HCT116 (cell line): ENCODE measurements at regions not wholly inside any gene's neighbourhood (a gene's known extent, or its start where the extent isn't known, plus 50 kb on each side); places are given as distances from the start of the nearest gene placed in this dataset.

ENCODE experiments used
- ATAC-seq: fragments of 200-7000 bp; cut with Tn5 transposase; 2 replicates; pipeline ENCODE4 v1.9.1; 2020; ENCODE audit warnings: mild to moderate bottlenecking, moderate library complexity
- BruUV-seq: library from RNA; stranded (reverse); fragments of 400-500 nt; replicated peaks from 2 replicates; lab custom pipeline; 2021; lab: Mats Ljungman, UMichigan
- CTCF ChIA-PET: fragments of 300-600 bp; sonication (Branson Sonifier 250); formaldehyde crosslinking; loops from one replicate; lab custom pipeline; 2021; ENCODE audit warnings: antibody characterized with exemption; lab: Charles Lee
- POLR2A ChIA-PET: fragments of 300-600, 350-600 bp; sonication (Branson Sonifier 250); formaldehyde crosslinking; loops from one replicate; lab custom pipeline; 2021; ENCODE audit warnings: antibody characterized with exemption; lab: Charles Lee
- RAD21 ChIA-PET, 2 experiments: fragments of 300-600 bp; sonication (Branson Sonifier 250); formaldehyde crosslinking; loops; one replicate each; lab custom pipeline; 2023; ENCODE audit warnings: low total read pairs in 2 of 2; ENCODE audit not compliant: uncharacterized antibody in 2 of 2, unreplicated experiment in 2 of 2, low non-redundant PET in 1 of 2; lab: Charles Lee
- DNase-seq: peaks from one replicate; pipeline ENCODE4 v3.0.0-alpha.2; 2010; ENCODE audit warnings: low read depth, low spot score
- H2AFZ ChIP-seq: fragments of 200-600 bp; shearing (Covaris generic), sonication (generic); 2 replicates; pipeline ENCODE4 v1.6.1; 2017; ENCODE audit warnings: low read depth, mixed run types, mixed read lengths, antibody characterized with exemption, low read length; ENCODE audit not compliant: poor library complexity, severe bottlenecking
- H3K27ac ChIP-seq: 2 replicates; pipeline ENCODE4 v1.5.1; 2012; ENCODE audit warnings: low read depth, low read length
- H3K27me3 ChIP-seq: fragments of 200-600 bp; sonication (generic); 2 replicates; pipeline ENCODE4 v1.6.1; 2016; ENCODE audit warnings: mixed run types, low read length, mixed read lengths; ENCODE audit not compliant: insufficient read depth
- H3K36me3 ChIP-seq, 2 experiments: fragments of 200-500 bp in 1 of 2; fragments of 200-600 bp in 1 of 2; sonication (Bioruptor generic) in 1 of 2; sonication (generic) in 1 of 2; 2 replicates each; pipeline versions ENCODE4 v1.5.1 to v1.6.1; 2014 to 2016; ENCODE audit warnings: low read length in 2 of 2, inconsistent platforms in 1 of 2, mixed read lengths in 1 of 2, mixed run types in 1 of 2; ENCODE audit not compliant: insufficient read depth in 2 of 2, control insufficient read depth in 1 of 2
- H3K4me1 ChIP-seq, 2 experiments: fragments of 200-600 bp in 1 of 2; sonication (generic) in 1 of 2; 2 replicates each; pipeline versions ENCODE4 v1.5.1 to v1.6.1; 2012 to 2017; ENCODE audit warnings: low read length in 2 of 2, inconsistent platforms in 1 of 2, mild to moderate bottlenecking in 1 of 2, mixed read lengths in 1 of 2, mixed run types in 1 of 2, moderate library complexity in 1 of 2; ENCODE audit not compliant: insufficient read depth in 2 of 2, control insufficient read depth in 1 of 2
- H3K4me2 ChIP-seq: fragments of 200-600 bp; sonication (generic); 2 replicates; pipeline ENCODE4 v1.6.1; 2017; ENCODE audit warnings: mixed run types, low read length, mixed read lengths
- H3K4me3 ChIP-seq, 2 experiments: fragments of 200-600 bp in 1 of 2; sonication (generic) in 1 of 2; replicated peaks in 1 of 2; 2 replicates each; pipeline ENCODE4 v1.5.1; 2011 to 2016; ENCODE audit warnings: low read length in 2 of 2, control low read depth in 1 of 2, low read depth in 1 of 2, mild to moderate bottlenecking in 1 of 2, mixed read lengths in 1 of 2, mixed run types in 1 of 2
- H3K79me2 ChIP-seq: fragments of 200-600 bp; sonication (generic); 2 replicates; pipeline ENCODE4 v1.6.1; 2017; ENCODE audit warnings: mild to moderate bottlenecking, mixed run types, low read length, moderate library complexity, mixed read lengths; ENCODE audit not compliant: insufficient read depth
- H3K9ac ChIP-seq: fragments of 200-600 bp; sonication (generic); 2 replicates; pipeline ENCODE4 v1.6.1; 2016; ENCODE audit warnings: low read length, mixed read lengths
- H3K9me2 ChIP-seq: fragments of 200-600 bp; sonication (generic), shearing (Covaris generic); 2 replicates; pipeline ENCODE4 v1.6.1; 2017; ENCODE audit warnings: mixed run types, mild to moderate bottlenecking, moderate library complexity; ENCODE audit not compliant: insufficient read depth
- H3K9me3 ChIP-seq, 2 experiments: fragments of 200-500 bp in 1 of 2; fragments of 200-600 bp in 1 of 2; sonication (Bioruptor generic) in 1 of 2; sonication (generic) in 1 of 2; 2 replicates each; pipeline ENCODE4 v1.6.1; 2014 to 2017; ENCODE audit warnings: low read length in 2 of 2, mixed read lengths in 2 of 2, inconsistent platforms in 1 of 2, low read depth in 1 of 2, mild to moderate bottlenecking in 1 of 2, mixed run types in 1 of 2, moderate library complexity in 1 of 2; ENCODE audit not compliant: control insufficient read depth in 1 of 2, insufficient read depth in 1 of 2
- H4K20me1 ChIP-seq: fragments of 200-600 bp; sonication (generic), shearing (Covaris generic); 2 replicates; pipeline ENCODE4 v1.6.1; 2017; ENCODE audit warnings: mixed run types, mild to moderate bottlenecking, moderate library complexity; ENCODE audit not compliant: insufficient read depth
- CEBPB ChIP-seq: IDR thresholded peaks from 2 replicates; pipeline ENCODE4 v1.6.1; 2012; ENCODE audit warnings: low read depth
- EZH2 ChIP-seq: fragments of 200-600 bp; sonication (generic); IDR thresholded peaks from 2 replicates; pipeline ENCODE4 v1.6.1; 2017; ENCODE audit warnings: antibody characterized with exemption, mixed run types
- FOSL1 ChIP-seq: IDR thresholded peaks from 2 replicates; pipeline ENCODE4 v1.6.1; 2012; ENCODE audit warnings: low read depth
- JUND ChIP-seq: IDR thresholded peaks from 2 replicates; pipeline ENCODE4 v1.6.1; 2012
- POLR2A ChIP-seq: IDR thresholded peaks from 2 replicates; pipeline ENCODE4 v1.7.0; 2011; ENCODE audit warnings: borderline replicate concordance; ENCODE audit not compliant: insufficient read depth, insufficient read length; ENCODE audit errors: extremely low read depth
- POLR2AphosphoS5 ChIP-seq: IDR thresholded peaks from 2 replicates; pipeline ENCODE4 v1.6.1; 2011; ENCODE audit warnings: mild to moderate bottlenecking, low read depth, low read length, moderate library complexity
- RAD21 ChIP-seq: IDR thresholded peaks from 2 replicates; pipeline ENCODE4 v1.6.1; 2012; ENCODE audit warnings: low read depth, mild to moderate bottlenecking
- SP1 ChIP-seq: IDR thresholded peaks from 2 replicates; pipeline ENCODE4 v1.6.1; 2012; ENCODE audit warnings: low read depth
- SRF ChIP-seq: IDR thresholded peaks from 2 replicates; pipeline ENCODE4 v1.6.1; 2012; ENCODE audit warnings: low read depth
- TCF7L2 ChIP-seq: IDR thresholded peaks from 2 replicates; pipeline ENCODE4 v1.7.0; 2011; ENCODE audit warnings: borderline replicate concordance, inconsistent platforms; ENCODE audit not compliant: insufficient read depth, insufficient read length; ENCODE audit errors: extremely low read depth
- YY1 ChIP-seq: IDR thresholded peaks from 2 replicates; pipeline ENCODE4 v1.6.1; 2011; ENCODE audit warnings: low read length, low read depth, moderate library complexity, mild to moderate bottlenecking; ENCODE audit not compliant: insufficient replicate concordance; ENCODE audit errors: extremely low read depth
- ZFX ChIP-seq: fragments of 450-650 bp; IDR thresholded peaks from 2 replicates; pipeline ENCODE4 v1.6.1; 2017
- ZNF274 ChIP-seq: fragments of 200-500 bp; sonication (Bioruptor generic); IDR thresholded peaks from 2 replicates; pipeline ENCODE4 v1.6.1; 2014; ENCODE audit warnings: mild to moderate bottlenecking, low read depth, low read length, inconsistent platforms
- intact Hi-C: fragments of 100-400 bp; cut with micrococcal nuclease; formaldehyde crosslinking; loops from 2 replicates; pipeline ENCODE4 v1.10.0; 2022
- TF ChIP-seq, protein P1 (sequence below), 3 experiments: fragments of 200-600 bp in 1 of 3; sonication (generic) in 1 of 3; IDR thresholded peaks in 2 of 3; conservative IDR thresholded peaks in 1 of 3; 2 replicates each; pipeline ENCODE4 v1.5.1; 2012 to 2017; ENCODE audit warnings: low read depth in 2 of 3, low read length in 2 of 3, antibody characterized with exemption in 1 of 3, borderline replicate concordance in 1 of 3, control low read depth in 1 of 3, mild to moderate bottlenecking in 1 of 3, mixed read lengths in 1 of 3, mixed run types in 1 of 3, moderate library complexity in 1 of 3; ENCODE audit not compliant: insufficient read depth in 1 of 3
- TF ChIP-seq, protein P2 (sequence below): IDR thresholded peaks from 2 replicates; pipeline ENCODE4 v1.6.1; 2011; ENCODE audit warnings: mild to moderate bottlenecking, low read length, moderate library complexity; ENCODE audit not compliant: insufficient replicate concordance; ENCODE audit errors: extremely low read depth
- TF ChIP-seq, protein P3 (sequence below): IDR thresholded peaks from 2 replicates; pipeline ENCODE4 v1.6.1; 2012; ENCODE audit warnings: low read depth

GRCh38 chr10:20616056-20616671 is 280.9 kb downstream of the NEBL start (continued):
- no peak for TF ChIP-seq POLR2A
- no peak for TF ChIP-seq CEBPB
- TF ChIP-seq, protein P1, sequence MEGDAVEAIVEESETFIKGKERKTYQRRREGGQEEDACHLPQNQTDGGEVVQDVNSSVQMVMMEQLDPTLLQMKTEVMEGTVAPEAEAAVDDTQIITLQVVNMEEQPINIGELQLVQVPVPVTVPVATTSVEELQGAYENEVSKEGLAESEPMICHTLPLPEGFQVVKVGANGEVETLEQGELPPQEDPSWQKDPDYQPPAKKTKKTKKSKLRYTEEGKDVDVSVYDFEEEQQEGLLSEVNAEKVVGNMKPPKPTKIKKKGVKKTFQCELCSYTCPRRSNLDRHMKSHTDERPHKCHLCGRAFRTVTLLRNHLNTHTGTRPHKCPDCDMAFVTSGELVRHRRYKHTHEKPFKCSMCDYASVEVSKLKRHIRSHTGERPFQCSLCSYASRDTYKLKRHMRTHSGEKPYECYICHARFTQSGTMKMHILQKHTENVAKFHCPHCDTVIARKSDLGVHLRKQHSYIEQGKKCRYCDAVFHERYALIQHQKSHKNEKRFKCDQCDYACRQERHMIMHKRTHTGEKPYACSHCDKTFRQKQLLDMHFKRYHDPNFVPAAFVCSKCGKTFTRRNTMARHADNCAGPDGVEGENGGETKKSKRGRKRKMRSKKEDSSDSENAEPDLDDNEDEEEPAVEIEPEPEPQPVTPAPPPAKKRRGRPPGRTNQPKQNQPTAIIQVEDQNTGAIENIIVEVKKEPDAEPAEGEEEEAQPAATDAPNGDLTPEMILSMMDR (IDR thresholded peaks at IDR 0.05 in 2 of 3, conservative IDR thresholded peaks at IDR 0.05 in 1 of 3; ENCODE audit: borderline replicate concordance in 1 of 3, insufficient read depth in 1 of 3, low read depth in 2 of 3, low read length in 2 of 3), result no peak
- no peak for TF ChIP-seq SRF
- TF ChIP-seq ZNF274, result no peak
- no peak for TF ChIP-seq POLR2AphosphoS5
- TF ChIP-seq EZH2, result no peak
- TF ChIP-seq SP1, result no peak

- Histone ChIP-seq H3K4me1 (no peaks in the 10 kb centered on the region), H3K79me2 (no peaks in the 10 kb centered on the region), H3K4me3 (no peak overlapping the region), H2AFZ (no peak overlapping the region), H4K20me1 (no peaks in the 10 kb centered on the region), H3K4me2 (no peak overlapping the region), H3K27me3 (no peaks in the 10 kb centered on the region), H3K36me3 (no peaks in the 10 kb centered on the region), H3K9me2 (no peaks in the 10 kb centered on the region), H3K9ac (no peak overlapping the region), H3K27ac (no peak overlapping the region), H3K9me3 (no peaks in the 10 kb centered on the region)
- ATAC-seq (no peak), DNase-seq (no peak)
- BruUV-seq, result no TSS peak
- intact Hi-C loops, result no loop called here
- CTCF ChIA-PET, result no interaction called here
- POLR2A ChIA-PET, result no interaction called here
- RAD21 ChIA-PET, result no interaction called here
- TF ChIP-seq, protein P2, sequence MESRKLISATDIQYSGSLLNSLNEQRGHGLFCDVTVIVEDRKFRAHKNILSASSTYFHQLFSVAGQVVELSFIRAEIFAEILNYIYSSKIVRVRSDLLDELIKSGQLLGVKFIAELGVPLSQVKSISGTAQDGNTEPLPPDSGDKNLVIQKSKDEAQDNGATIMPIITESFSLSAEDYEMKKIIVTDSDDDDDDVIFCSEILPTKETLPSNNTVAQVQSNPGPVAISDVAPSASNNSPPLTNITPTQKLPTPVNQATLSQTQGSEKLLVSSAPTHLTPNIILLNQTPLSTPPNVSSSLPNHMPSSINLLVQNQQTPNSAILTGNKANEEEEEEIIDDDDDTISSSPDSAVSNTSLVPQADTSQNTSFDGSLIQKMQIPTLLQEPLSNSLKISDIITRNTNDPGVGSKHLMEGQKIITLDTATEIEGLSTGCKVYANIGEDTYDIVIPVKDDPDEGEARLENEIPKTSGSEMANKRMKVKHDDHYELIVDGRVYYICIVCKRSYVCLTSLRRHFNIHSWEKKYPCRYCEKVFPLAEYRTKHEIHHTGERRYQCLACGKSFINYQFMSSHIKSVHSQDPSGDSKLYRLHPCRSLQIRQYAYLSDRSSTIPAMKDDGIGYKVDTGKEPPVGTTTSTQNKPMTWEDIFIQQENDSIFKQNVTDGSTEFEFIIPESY, result no peak
- TF ChIP-seq YY1 (no peak), CEBPB (no peak), JUND (no peak), ZFX (no peak), SP1 (no peak), TCF7L2 (no peak), RAD21 (no peak), FOSL1 (no peak), POLR2AphosphoS5 (no peak)
- TF ChIP-seq, protein P3, sequence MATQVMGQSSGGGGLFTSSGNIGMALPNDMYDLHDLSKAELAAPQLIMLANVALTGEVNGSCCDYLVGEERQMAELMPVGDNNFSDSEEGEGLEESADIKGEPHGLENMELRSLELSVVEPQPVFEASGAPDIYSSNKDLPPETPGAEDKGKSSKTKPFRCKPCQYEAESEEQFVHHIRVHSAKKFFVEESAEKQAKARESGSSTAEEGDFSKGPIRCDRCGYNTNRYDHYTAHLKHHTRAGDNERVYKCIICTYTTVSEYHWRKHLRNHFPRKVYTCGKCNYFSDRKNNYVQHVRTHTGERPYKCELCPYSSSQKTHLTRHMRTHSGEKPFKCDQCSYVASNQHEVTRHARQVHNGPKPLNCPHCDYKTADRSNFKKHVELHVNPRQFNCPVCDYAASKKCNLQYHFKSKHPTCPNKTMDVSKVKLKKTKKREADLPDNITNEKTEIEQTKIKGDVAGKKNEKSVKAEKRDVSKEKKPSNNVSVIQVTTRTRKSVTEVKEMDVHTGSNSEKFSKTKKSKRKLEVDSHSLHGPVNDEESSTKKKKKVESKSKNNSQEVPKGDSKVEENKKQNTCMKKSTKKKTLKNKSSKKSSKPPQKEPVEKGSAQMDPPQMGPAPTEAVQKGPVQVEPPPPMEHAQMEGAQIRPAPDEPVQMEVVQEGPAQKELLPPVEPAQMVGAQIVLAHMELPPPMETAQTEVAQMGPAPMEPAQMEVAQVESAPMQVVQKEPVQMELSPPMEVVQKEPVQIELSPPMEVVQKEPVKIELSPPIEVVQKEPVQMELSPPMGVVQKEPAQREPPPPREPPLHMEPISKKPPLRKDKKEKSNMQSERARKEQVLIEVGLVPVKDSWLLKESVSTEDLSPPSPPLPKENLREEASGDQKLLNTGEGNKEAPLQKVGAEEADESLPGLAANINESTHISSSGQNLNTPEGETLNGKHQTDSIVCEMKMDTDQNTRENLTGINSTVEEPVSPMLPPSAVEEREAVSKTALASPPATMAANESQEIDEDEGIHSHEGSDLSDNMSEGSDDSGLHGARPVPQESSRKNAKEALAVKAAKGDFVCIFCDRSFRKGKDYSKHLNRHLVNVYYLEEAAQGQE, result no peak
Observed at GRCh38 chr10:20615395-20615794, 281.7 kb downstream of the NEBL start.
